ENCODE measurements at regions not wholly inside any gene's neighbourhood (a gene's known extent, or its start where the extent isn't known, plus 50 kb on each side); places are given as distances from the start of the nearest gene placed in this dataset.
"Not testable (repeated sequence)": the region's sequence is repeated elsewhere in the genome, so short reads cannot be mapped to it uniquely, and the experiment has no call there.

DNA sequence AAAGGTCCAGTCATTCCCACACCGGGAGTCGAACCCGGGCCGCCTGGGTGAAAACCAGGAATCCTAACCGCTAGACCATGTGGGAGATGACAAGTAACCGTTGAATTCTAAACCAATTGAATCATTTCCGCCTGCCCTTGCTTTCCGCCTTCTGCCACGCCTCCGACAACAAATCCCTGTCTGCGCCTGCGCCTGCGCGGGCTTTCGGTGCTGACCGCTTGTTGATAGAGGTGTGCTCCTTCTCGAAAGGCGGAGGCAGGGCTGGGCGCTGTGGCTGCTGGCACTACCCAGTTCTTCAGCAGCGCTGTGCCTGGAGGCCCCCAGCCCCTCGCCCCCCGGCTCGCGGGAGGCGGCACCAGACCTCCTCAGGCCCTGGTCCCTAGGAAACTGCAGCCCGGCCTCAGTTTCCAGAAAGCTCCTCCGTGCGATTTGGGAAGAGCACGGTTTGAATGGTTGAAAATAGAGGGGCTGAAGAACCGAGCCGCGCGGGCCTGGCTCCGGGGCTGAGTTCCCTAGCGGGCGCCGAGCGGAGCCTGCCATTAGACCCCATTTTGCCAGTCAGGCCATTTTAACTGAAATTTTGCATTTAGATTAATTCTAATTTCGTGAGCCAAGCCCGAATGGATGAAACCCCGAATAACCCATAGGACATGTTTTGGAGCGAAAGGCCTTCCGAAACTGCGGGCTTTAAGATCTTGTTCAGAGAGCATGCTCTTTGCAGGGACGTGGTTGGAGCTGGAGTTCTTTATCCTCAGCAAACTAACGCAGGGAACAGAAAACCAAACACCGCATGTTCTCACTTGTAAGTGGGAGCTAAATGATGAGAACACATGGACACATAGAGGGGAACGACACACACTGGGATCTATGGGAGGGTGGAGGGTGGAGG is 219.3 kb upstream of the ATP10A start:
- WGBS, result 5% methylated on average over 48 of the region's 48 CpGs
- peak overlapping the region; percentile 96 for H3K27ac ChIP-seq (ENCODE audit: low read depth, low read length)
- peaks cover 20% of the 10 kb centered on the region for H3K4me1 ChIP-seq (ENCODE audit: insufficient read depth, low read length)
- H3K4me3 ChIP-seq (ENCODE audit: low read length), result peak overlapping the region; percentile 83
- no peaks in the 10 kb centered on the region for H3K27me3 ChIP-seq (ENCODE audit: insufficient read depth, low read length)
- H3K36me3 ChIP-seq (ENCODE audit: insufficient read depth, low read length), result no peaks in the 10 kb centered on the region
- peak overlapping the region; percentile 83 for H3K9ac ChIP-seq (ENCODE audit: low read depth, low read length)
- H3K9me3 ChIP-seq (ENCODE audit: insufficient read depth, low read depth, low read length), result no peaks in the 10 kb centered on the region

DNA sequence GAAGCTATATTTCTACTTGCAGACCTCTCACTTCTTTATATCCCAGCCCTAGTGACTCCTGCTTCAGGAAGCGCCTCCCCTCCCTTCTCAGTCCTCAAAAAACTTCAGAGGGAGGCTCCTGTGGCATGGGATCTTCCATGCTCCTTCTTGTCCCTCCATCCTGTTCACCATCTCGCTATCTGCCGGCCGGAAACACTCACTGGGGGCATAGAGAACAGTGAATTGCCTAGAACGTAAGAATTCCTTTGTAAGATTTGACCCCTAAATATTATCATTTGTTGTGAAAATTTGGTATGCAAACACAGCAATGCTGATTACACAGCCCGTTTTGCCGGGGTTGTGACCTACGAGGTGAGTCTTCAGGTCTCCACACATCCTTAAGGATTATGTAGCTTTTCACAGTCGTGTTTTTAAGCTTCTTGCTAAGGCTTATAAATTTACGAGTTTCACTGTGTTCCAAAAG is 218.7 kb upstream of the ATP10A start:
- Histone ChIP-seq H3K27ac (ENCODE audit: low read depth, low read length) (no peak overlapping the region), H3K4me3 (ENCODE audit: low read length) (peak overlapping the region; percentile 49), H3K27me3 (ENCODE audit: insufficient read depth, low read length) (no peaks in the 10 kb centered on the region), H3K36me3 (ENCODE audit: insufficient read depth, low read length) (no peaks in the 10 kb centered on the region), H3K9ac (ENCODE audit: low read depth, low read length) (0 out of 2 replicates have a peak overlapping the region, but pooled peaks have one; percentile 4), H3K4me1 (ENCODE audit: insufficient read depth, low read length) (peaks cover 19% of the 10 kb centered on the region), H3K9me3 (ENCODE audit: insufficient read depth, low read depth, low read length) (no peaks in the 10 kb centered on the region)
- WGBS, result 34% methylated on average over 10 of the region's 10 CpGs

DNA sequence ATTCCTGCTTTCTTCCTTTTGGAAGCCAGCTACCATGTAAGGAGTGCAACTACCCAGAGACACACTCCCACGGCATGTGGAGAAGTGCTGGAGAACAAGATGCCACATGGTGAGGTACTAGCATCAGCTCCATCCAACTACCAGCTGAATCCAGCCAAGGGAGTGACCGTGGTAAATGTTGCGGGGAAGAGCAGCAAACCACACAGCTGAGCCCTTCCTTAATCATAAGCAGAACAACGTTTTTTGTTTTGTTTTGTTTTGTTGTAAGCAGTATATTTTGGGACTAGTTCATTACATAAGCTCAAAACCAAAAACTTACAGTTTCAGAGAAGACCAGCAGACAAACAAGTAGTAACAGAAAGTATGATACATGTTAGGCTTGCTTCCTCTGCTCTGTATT is 212.6 kb upstream of the ATP10A start:
- Histone ChIP-seq H3K27me3 (ENCODE audit: insufficient read depth, low read length) (no peaks in the 10 kb centered on the region), H3K36me3 (ENCODE audit: insufficient read depth, low read length) (no peaks in the 10 kb centered on the region), H3K9ac (ENCODE audit: low read depth, low read length) (no peak overlapping the region), H3K4me3 (ENCODE audit: low read length) (no peak overlapping the region), H3K27ac (ENCODE audit: low read depth, low read length) (no peak overlapping the region), H3K4me1 (ENCODE audit: insufficient read depth, low read length) (no peaks in the 10 kb centered on the region), H3K9me3 (ENCODE audit: insufficient read depth, low read depth, low read length) (no peaks in the 10 kb centered on the region; the same call in 1 of the 2 replicates)
- 93% methylated on average over 3 of the region's 4 CpGs for WGBS

DNA sequence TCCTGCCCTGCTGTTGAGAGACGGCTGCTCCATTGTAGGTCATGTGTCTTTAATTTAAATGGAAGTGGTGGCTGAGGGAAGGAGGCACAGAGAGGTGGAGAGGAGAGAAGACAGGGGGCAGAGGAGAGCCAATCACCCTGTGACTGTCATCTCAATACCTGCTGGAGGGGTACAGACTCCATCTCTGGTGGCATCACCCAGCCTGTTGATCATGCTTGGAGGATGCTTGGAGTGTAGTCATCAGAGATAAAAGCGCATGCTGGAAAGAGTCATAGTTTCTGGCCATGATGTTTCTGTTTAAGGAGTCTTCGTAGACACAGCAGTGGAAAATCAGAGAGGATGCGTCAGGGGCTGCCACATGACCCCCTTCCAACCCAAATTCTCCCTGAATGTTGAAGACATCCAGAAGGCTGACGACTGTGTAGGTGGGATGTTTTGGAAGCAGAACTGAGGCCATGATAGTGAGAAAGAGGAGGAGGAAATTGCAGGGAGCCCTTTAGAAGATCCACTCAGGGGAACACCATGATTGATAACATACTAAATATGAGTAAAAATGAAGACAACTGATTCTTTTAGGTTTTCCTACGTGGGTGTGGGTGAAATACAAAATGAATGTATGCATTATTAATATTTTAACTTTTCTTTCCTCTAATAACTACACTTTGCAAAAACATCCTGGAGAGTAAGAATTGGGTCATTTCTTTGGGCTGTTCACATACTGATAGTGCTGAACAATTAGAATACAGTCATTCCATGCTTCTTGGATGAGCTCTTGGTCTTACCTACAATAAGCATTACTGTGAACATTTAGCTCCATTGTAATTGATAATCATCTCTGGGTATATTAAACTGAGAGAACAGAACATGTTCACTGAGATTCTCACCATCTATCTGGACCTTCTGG is 210.6 kb upstream of the ATP10A start:
- Histone ChIP-seq H3K9ac (ENCODE audit: low read depth, low read length) (no peak overlapping the region; the same call in 1 of the 2 replicates), H3K9me3 (ENCODE audit: insufficient read depth, low read depth, low read length) (no peaks in the 10 kb centered on the region; the same call in 1 of the 2 replicates), H3K27ac (ENCODE audit: low read depth, low read length) (no peak overlapping the region), H3K4me1 (ENCODE audit: insufficient read depth, low read length) (no peaks in the 10 kb centered on the region), H3K27me3 (ENCODE audit: insufficient read depth, low read length) (no peaks in the 10 kb centered on the region), H3K4me3 (ENCODE audit: low read length) (no peak overlapping the region), H3K36me3 (ENCODE audit: insufficient read depth, low read length) (no peaks in the 10 kb centered on the region)
- 71% methylated on average over 5 of the region's 6 CpGs for WGBS

DNA sequence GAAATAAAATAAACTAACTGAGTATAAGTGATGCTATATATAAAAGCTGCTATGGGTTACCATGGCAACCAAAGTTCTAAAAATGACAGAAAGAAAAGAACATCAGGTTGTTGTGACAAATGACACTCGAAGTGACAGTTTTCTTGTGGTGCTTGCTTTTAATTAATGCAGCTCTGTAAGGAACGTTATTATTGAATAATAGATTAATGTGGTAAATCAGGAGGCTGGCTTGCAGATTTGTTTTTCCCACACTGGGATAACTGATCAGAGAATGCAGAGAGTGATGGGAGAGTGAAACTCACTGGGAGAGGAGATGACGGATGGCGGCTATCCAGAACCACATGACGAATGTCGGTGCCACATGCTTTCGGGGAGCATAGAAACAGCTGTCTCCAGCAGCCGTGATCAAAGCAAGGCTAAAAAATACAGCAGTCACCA is 207.0 kb upstream of the ATP10A start:
- no peaks in the 10 kb centered on the region for H3K36me3 ChIP-seq (ENCODE audit: insufficient read depth, low read length)
- H3K27me3 ChIP-seq (ENCODE audit: insufficient read depth, low read length), result no peaks in the 10 kb centered on the region
- no peaks in the 10 kb centered on the region for H3K4me1 ChIP-seq (ENCODE audit: insufficient read depth, low read length)
- 93% methylated on average over 8 of the region's 8 CpGs for WGBS
- no peak overlapping the region for H3K27ac ChIP-seq (ENCODE audit: low read depth, low read length)
- no peak overlapping the region for H3K9ac ChIP-seq (ENCODE audit: low read depth, low read length)
- no peaks in the 10 kb centered on the region for H3K9me3 ChIP-seq (ENCODE audit: insufficient read depth, low read depth, low read length)
- no peak overlapping the region for H3K4me3 ChIP-seq (ENCODE audit: low read length)

DNA sequence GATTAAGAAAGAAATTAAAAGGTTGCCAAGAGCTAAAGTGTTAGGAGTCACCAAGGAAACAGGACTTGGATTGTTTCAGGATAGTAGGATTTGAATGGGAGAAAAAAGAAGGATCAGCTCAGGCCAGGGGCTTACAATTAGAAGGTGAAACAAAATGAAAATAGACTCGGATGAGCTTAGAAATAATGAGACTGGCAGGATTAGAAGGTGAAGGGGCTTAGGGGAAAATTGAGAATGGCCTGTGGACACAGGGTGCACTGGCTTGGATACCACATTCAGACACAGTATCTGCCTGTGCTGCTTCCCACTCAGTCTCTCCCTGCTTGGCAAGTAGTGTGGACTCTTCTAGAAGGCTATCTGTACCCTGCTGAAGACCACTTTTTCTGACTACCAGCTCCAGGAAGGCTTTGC is 206.1 kb upstream of the ATP10A start:
- 81% methylated on average over 1 of the region's 1 CpG for WGBS
- H3K36me3 ChIP-seq (ENCODE audit: insufficient read depth, low read length), result no peaks in the 10 kb centered on the region
- no peaks in the 10 kb centered on the region for H3K4me1 ChIP-seq (ENCODE audit: insufficient read depth, low read length)
- H3K27ac ChIP-seq (ENCODE audit: low read depth, low read length), result no peak overlapping the region
- H3K27me3 ChIP-seq (ENCODE audit: insufficient read depth, low read length), result no peaks in the 10 kb centered on the region
- no peak overlapping the region for H3K9ac ChIP-seq (ENCODE audit: low read depth, low read length)
- H3K9me3 ChIP-seq (ENCODE audit: insufficient read depth, low read depth, low read length), result no peaks in the 10 kb centered on the region
- no peak overlapping the region for H3K4me3 ChIP-seq (ENCODE audit: low read length)

DNA sequence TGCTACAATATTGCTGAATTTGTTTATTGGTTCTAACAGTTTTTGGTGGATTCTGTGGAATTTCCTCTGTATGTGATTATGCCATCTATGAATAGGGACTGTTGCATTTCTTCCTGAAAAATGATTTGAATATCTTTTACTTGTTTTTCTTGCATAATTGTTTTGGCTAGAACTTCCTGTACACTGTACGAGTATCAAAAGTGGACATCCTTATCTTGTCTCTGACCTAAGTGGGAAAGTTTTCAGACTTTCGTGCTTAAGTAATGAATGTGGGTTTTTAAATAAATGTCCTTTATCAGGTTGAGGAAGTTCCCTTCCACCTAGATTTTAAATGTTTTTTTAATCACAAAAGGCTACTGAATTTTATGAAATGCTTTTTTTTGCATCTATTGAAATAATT is 203.8 kb upstream of the ATP10A start:
- no peaks in the 10 kb centered on the region for H3K9me3 ChIP-seq (ENCODE audit: insufficient read depth, low read depth, low read length)
- WGBS, result 86% methylated on average over 2 of the region's 2 CpGs
- no peak overlapping the region for H3K9ac ChIP-seq (ENCODE audit: low read depth, low read length)
- no peak overlapping the region for H3K4me3 ChIP-seq (ENCODE audit: low read length)
- no peak overlapping the region for H3K27ac ChIP-seq (ENCODE audit: low read depth, low read length)
- H3K4me1 ChIP-seq (ENCODE audit: insufficient read depth, low read length), result no peaks in the 10 kb centered on the region
- H3K36me3 ChIP-seq (ENCODE audit: insufficient read depth, low read length), result no peaks in the 10 kb centered on the region
- no peaks in the 10 kb centered on the region for H3K27me3 ChIP-seq (ENCODE audit: insufficient read depth, low read length)

DNA sequence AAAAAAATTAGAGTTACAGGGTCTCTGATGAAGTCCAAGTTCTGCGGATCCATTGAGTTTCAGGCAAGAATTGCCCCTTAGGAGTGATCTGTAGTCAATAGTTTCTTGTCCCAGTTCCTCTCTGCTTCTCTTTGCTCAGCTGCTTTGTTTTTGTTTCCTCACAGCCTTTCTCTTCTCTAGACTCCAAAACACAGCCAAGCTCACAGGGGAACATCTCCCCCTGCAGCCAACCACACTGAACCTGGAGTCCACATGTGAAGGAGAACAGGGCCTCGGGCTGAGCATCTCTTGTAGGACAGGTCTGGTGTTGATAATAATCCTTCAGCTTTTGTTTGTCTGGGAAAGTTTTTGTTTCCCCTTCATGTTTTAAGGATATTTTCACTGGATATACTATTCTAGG is 202.6 kb upstream of the ATP10A start:
- Histone ChIP-seq H3K27me3 (ENCODE audit: insufficient read depth, low read length) (no peaks in the 10 kb centered on the region), H3K36me3 (ENCODE audit: insufficient read depth, low read length) (no peaks in the 10 kb centered on the region), H3K4me1 (ENCODE audit: insufficient read depth, low read length) (no peaks in the 10 kb centered on the region), H3K27ac (ENCODE audit: low read depth, low read length) (no peak overlapping the region), H3K4me3 (ENCODE audit: low read length) (no peak overlapping the region), H3K9me3 (ENCODE audit: insufficient read depth, low read depth, low read length) (no peaks in the 10 kb centered on the region), H3K9ac (ENCODE audit: low read depth, low read length) (no peak overlapping the region)
- 98% methylated on average over 2 of the region's 2 CpGs for WGBS

DNA sequence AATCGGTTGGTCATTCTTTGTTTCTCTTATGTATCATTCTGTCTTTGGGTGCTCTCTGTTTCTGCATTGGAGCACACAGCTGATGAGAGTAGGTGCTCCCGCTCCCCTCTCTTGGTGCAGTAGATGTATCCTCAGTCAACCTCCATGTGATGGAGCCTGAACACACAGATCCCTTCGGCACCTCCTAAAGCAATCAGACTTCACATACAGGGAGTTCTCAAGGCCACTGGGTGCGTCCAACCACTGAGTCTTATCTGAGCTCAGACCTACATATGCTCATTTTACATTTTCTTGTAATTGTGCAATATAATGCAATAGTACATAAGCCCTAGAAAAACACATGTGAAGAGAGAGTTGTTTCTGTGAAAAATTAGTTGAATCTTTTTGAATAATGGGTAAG is 198.1 kb upstream of the ATP10A start:
- Histone ChIP-seq H3K4me1 (ENCODE audit: insufficient read depth, low read length) (no peaks in the 10 kb centered on the region), H3K36me3 (ENCODE audit: insufficient read depth, low read length) (no peaks in the 10 kb centered on the region), H3K27ac (ENCODE audit: low read depth, low read length) (no peak overlapping the region), H3K27me3 (ENCODE audit: insufficient read depth, low read length) (no peaks in the 10 kb centered on the region), H3K9me3 (ENCODE audit: insufficient read depth, low read depth, low read length) (peaks cover 4% of the 10 kb centered on the region; the same call in 1 of the 2 replicates), H3K9ac (ENCODE audit: low read depth, low read length) (no peak overlapping the region), H3K4me3 (ENCODE audit: low read length) (no peak overlapping the region)
- 91% methylated on average over 4 of the region's 4 CpGs for WGBS

DNA sequence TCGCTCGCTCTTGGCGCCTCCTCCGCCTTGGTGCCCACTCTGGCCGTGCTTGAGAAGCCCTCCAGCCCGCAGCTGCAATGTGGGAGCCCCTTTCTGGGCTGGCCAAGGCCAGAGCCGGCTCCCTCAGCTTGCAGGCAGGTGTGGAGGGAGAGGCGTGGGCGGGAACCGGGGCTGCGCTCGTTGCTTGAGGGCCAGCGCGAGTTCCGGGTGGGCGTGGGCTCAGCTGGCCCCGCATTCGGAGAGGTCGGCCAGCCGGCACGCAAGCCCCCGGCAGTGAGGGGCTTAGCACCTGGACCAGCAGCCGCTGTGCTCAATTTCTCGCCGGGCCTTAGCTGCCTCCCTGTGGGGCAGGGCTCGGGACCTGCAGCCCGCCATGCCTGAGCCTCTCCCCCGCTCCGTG is 193.6 kb upstream of the ATP10A start:
- not testable (repeated sequence) for H3K36me3 ChIP-seq (ENCODE audit: insufficient read depth, low read length); H3K27ac ChIP-seq (ENCODE audit: low read depth, low read length); H3K27me3 ChIP-seq (ENCODE audit: insufficient read depth, low read length); H3K4me3 ChIP-seq (ENCODE audit: low read length); H3K9me3 ChIP-seq (ENCODE audit: insufficient read depth, low read depth, low read length); H3K4me1 ChIP-seq (ENCODE audit: insufficient read depth, low read length); H3K9ac ChIP-seq (ENCODE audit: low read depth, low read length)
- WGBS, result 93% methylated on average over 29 of the region's 29 CpGs

Measured in HUES64 (cell line).